Peyer's patch (tissue), 4 donors: ENCODE measurements at regions not wholly inside any gene's neighbourhood (a gene's known extent, or its start where the extent isn't known, plus 50 kb on each side); places are given as distances from the start of the nearest gene placed in this dataset.
"Not testable (repeated sequence)": the region's sequence is repeated elsewhere in the genome, so short reads cannot be mapped to it uniquely, and the experiment has no call there.

Experiments used
- DNase-seq, 3 donors: peaks; one replicate each; pipeline ENCODE4 v3.0.0-alpha.2; 2017 to 2019
- H3K27ac ChIP-seq, 4 donors: fragments of 200-600 bp; sonication (generic); one replicate each; pipeline ENCODE4 v1.5.1; 2016 to 2019
- H3K27me3 ChIP-seq, 2 donors: fragments of 200-600 bp; sonication (generic); one replicate each; pipeline ENCODE4 v1.5.1; 2019
- H3K36me3 ChIP-seq, 3 donors: fragments of 200-600 bp; sonication (generic); one replicate each; pipeline ENCODE4 v1.5.1; 2016 to 2019
- H3K4me1 ChIP-seq, 4 donors: fragments of 200-600 bp; sonication (generic); one replicate each; pipeline ENCODE4 v1.5.1; 2016 to 2019
- H3K4me3 ChIP-seq, 4 donors: fragments of 200-600 bp; sonication (generic); 1 replicate in 3 of 4; 2 replicates in 1 of 4; pipeline ENCODE4 v1.5.1; 2016 to 2019; ENCODE audit warnings: mild to moderate bottlenecking in 1 of 4
- H3K9me3 ChIP-seq, 4 donors: fragments of 200-600 bp; sonication (generic); one replicate each; pipeline ENCODE4 v1.5.1; 2016 to 2019; ENCODE audit warnings: mild to moderate bottlenecking in 1 of 4
- POLR2A ChIP-seq, 2 donors: fragments of 450-650 bp; IDR thresholded peaks; one replicate each; pipeline ENCODE4 v1.5.1; 2017; ENCODE audit warnings: antibody characterized with exemption in 2 of 2, mild to moderate bottlenecking in 2 of 2, moderate library complexity in 2 of 2
- TF ChIP-seq, protein P1 (sequence below), 6 experiments: fragments of 450-650 bp in 4 of 6; fragments of 200-600 bp in 2 of 6; sonication (generic) in 1 of 6; IDR thresholded peaks; one replicate each; pipeline ENCODE4 v1.5.1; 2017 to 2019; ENCODE audit warnings: antibody characterized with exemption in 6 of 6, mild to moderate bottlenecking in 3 of 6, moderate library complexity in 1 of 6

DNA sequence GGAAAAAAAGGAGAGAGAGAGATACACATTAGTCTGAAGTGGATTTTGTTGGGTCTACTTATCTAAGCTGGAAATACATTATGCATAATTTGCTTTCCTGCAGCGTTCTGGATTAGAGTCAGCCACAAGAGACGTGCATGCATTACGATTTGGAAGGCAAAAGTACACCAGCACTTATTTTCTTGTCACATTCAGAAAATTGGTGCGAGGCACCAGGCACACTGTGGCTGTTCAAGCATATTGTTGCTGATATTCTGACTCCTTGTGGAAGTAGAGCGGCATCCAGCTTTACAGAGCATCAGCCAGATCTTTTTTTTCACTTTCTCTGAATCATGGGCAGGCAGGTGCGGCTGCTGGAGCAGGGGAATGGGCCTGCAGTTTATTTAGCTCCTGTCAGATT, 905.6 kb upstream of the SPRY2 start:
- TF ChIP-seq, protein P1, sequence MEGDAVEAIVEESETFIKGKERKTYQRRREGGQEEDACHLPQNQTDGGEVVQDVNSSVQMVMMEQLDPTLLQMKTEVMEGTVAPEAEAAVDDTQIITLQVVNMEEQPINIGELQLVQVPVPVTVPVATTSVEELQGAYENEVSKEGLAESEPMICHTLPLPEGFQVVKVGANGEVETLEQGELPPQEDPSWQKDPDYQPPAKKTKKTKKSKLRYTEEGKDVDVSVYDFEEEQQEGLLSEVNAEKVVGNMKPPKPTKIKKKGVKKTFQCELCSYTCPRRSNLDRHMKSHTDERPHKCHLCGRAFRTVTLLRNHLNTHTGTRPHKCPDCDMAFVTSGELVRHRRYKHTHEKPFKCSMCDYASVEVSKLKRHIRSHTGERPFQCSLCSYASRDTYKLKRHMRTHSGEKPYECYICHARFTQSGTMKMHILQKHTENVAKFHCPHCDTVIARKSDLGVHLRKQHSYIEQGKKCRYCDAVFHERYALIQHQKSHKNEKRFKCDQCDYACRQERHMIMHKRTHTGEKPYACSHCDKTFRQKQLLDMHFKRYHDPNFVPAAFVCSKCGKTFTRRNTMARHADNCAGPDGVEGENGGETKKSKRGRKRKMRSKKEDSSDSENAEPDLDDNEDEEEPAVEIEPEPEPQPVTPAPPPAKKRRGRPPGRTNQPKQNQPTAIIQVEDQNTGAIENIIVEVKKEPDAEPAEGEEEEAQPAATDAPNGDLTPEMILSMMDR (IDR thresholded peaks at IDR 0.05), result no peak
- no peak for TF ChIP-seq POLR2A (IDR thresholded peaks at IDR 0.05)
- no peak overlapping the region for H3K4me3 ChIP-seq
- H3K27ac ChIP-seq, result no peak overlapping the region
- no peak for DNase-seq
- no peaks in the 10 kb centered on the region for H3K4me1 ChIP-seq
- no peaks in the 10 kb centered on the region for H3K27me3 ChIP-seq
- H3K36me3 ChIP-seq, result no peaks in the 10 kb centered on the region
- H3K9me3 ChIP-seq, result no peaks in the 10 kb centered on the region

DNA sequence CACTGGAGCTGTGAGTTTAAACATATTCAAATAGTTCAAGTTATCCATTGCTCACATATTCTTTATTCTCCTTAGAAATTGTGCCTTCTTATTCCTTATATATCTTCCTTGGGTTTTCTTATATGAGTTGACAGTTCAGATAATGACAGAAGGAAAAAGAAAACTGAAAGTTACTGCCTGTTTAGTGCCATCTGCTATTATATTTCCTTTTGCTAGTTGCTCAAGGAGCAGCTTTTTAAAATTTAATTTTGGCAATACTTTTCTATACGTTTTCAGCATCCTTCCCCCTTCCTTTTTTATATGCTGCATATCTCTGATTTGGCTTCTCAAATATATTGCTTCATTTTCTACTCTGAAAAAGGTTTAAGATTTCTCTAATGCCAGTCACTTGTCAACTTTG, 903.1 kb upstream of the SPRY2 start:
- TF ChIP-seq POLR2A (IDR thresholded peaks at IDR 0.05), result no peak
- TF ChIP-seq, protein P1 (IDR thresholded peaks at IDR 0.05), result no peak
- Histone ChIP-seq H3K36me3 (no peaks in the 10 kb centered on the region), H3K9me3 (no peaks in the 10 kb centered on the region), H3K27me3 (no peaks in the 10 kb centered on the region), H3K27ac (no peak overlapping the region), H3K4me3 (no peak overlapping the region), H3K4me1 (no peaks in the 10 kb centered on the region)
- no peak for DNase-seq

DNA sequence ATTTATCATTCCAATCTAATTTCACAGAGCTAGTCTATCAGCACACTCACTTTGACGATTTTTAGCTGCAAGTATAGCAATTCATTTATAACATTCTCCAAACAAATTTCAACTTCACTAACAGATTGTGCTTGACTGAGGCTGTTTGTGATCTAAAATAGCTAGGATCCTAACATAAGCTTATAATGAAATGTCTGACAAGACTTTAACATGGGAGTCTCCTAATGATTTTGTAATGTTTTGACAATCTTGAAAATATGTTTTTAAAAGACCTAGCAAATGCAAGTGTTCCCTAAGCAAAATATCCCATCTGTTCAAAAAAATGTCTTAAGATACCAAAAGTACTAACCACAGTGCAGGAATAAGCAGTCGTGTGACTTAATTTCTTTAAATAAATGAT, 889.5 kb upstream of the SPRY2 start:
- no peak for DNase-seq
- Histone ChIP-seq H3K4me3 (no peak overlapping the region), H3K27me3 (no peaks in the 10 kb centered on the region), H3K36me3 (no peaks in the 10 kb centered on the region), H3K4me1 (no peaks in the 10 kb centered on the region), H3K27ac (no peak overlapping the region), H3K9me3 (no peaks in the 10 kb centered on the region)
- TF ChIP-seq POLR2A (IDR thresholded peaks at IDR 0.05), result no peak
- TF ChIP-seq, protein P1 (IDR thresholded peaks at IDR 0.05), result no peak

DNA sequence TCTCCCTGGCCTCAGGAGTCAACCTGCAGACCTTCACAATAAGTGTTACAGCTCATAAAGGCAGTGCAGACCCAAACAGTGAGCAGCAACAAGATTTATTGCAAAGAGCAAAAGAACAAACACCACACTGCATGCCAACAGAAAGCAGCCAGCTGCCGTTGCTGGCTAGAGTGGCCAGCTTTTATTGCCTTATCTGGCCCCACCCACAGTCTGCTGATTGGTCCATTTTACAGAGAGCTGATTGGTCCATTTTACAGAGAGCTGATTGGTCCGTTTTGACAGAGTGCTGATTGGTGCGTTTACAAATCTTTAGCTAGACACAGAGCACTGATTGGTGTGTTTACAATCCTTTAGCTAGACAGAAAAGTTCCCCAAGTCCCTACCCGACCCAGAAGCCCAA, 885.9 kb upstream of the SPRY2 start:
- not testable (repeated sequence) for DNase-seq, H3K4me1 ChIP-seq, H3K27me3 ChIP-seq, H3K27ac ChIP-seq, H3K36me3 ChIP-seq, H3K4me3 ChIP-seq, H3K9me3 ChIP-seq

DNA sequence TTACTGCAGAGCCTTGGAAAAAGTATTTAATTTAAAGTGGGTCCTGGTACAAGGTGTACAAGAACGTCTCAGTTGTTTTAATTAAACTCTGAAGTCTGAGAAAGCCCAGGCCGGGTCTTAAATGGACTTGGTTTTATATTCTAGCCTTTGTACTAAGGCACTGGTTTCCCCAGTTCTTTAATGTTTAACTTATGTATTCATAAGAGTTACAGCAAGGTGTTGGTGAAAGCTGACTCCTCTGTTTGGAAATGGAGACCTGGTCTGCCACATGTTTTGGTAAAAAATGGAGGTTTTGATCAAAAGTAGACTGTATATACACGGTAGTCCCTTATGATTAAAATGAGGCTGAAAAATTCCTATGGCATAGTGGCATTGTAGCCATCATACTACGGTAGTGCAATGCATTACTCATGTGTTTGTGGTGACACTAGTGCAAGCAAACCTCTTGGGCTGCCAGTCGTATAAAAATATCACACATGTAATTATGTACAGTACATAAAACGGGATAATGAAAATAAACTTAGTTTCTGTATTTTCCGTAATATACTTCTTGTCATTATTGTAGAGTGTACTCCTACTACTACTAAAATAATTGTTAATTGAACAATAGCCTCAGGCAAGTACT, 883.4 kb upstream of the SPRY2 start:
- Histone ChIP-seq H3K4me1 (no peaks in the 10 kb centered on the region), H3K27me3 (no peaks in the 10 kb centered on the region), H3K9me3 (no peaks in the 10 kb centered on the region), H3K36me3 (no peaks in the 10 kb centered on the region), H3K27ac (no peak overlapping the region), H3K4me3 (no peak overlapping the region)
- no peak for TF ChIP-seq POLR2A (IDR thresholded peaks at IDR 0.05)
- TF ChIP-seq, protein P1 (IDR thresholded peaks at IDR 0.05), result no peak
- DNase-seq, result no peak

DNA sequence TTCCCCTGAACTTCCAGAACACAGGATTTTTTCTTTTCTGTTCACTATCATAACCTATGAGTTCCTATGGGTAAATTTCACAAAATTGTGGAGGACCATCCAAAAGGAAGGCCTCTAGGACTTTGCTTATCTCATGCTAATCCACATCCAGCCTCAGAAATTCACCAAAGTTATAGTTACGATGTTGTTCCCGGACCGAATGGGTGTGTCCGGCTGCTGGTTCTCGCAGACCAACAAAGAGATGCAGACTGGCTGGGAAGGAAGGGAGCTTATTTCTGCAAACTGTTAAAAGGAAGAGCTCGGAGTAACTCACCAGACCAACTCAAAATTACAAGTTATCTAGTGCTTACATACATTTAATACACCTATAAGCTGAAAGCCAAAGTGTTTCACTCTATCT, 882.9 kb upstream of the SPRY2 start:
- no peaks in the 10 kb centered on the region for H3K9me3 ChIP-seq
- H3K27ac ChIP-seq, result no peak overlapping the region
- DNase-seq, result no peak
- H3K4me3 ChIP-seq, result no peak overlapping the region
- H3K4me1 ChIP-seq, result no peaks in the 10 kb centered on the region
- no peaks in the 10 kb centered on the region for H3K36me3 ChIP-seq
- no peaks in the 10 kb centered on the region for H3K27me3 ChIP-seq
- TF ChIP-seq, protein P1 (IDR thresholded peaks at IDR 0.05), result no peak
- TF ChIP-seq POLR2A (IDR thresholded peaks at IDR 0.05), result no peak
